Hematopoietic multipotent progenitor cell treated with erythropoietin and hydrocortisone succinate and interleukin-3 and kit ligand, for 4 days (in vitro differentiated cells): ENCODE measurements at regions not wholly inside any gene's neighbourhood (a gene's known extent, or its start where the extent isn't known, plus 50 kb on each side); places are given as distances from the start of the nearest gene placed in this dataset.

Experiments
- DNase-seq: peaks from one replicate; pipeline ENCODE4 v3.0.0-alpha.2; 2015

DNA sequence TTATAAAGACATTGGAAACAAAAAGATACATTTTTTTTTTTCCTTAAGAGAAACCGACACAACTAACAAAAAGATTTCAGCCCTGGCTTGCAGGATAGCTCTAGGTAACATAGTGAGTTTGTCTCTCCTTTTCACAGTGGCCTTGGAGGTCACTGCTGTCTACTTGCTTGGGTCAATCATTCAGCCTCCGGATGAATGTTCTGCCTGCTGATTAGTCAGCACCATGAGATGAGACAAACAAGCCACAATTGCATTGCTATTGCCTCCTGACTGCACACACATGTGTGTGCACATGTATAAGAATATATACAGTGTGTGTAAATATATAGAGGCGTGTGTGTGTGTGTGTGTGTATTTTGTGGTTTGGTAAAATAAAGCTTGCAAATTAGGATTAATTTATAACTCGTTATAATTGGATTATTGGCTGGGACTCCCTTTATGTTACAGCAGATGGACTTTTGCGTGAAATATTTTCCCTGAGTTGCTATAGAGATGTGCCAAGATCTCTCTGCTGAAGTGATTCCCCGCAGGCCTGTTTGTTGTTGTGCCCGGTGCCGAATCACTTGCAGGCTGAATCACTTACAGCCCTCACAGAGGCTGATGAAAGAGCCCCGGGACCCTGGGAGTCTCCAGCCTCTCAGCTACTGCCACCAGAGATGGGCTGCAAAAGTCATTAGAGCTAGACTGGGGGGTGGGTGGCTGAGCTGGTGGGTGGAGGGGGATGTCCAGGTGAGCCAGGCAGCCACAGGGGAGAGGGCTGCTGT lies 161.2 kb downstream of the FGF18 start:
- DNase-seq = no peak

DNA sequence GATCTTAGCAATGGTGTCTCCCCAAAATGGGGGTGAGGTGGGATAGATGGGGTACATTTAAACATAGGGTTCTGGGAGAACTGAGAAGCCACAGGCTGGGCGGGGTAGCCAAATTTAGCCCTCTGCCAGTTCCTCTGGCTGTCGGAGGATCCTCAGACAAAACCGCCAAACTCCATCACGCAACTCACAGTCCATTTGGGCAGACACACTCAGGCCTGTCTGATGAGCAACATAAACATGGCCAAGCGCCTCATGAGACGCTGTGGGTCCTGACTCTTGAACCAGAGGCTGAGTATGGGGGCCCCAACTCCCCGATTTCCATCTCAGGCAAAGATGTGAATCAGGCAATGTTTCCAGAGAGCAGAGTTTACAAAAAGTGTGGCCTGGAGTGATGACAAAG lies 162.3 kb downstream of the FGF18 start:
- no peak for DNase-seq

DNA sequence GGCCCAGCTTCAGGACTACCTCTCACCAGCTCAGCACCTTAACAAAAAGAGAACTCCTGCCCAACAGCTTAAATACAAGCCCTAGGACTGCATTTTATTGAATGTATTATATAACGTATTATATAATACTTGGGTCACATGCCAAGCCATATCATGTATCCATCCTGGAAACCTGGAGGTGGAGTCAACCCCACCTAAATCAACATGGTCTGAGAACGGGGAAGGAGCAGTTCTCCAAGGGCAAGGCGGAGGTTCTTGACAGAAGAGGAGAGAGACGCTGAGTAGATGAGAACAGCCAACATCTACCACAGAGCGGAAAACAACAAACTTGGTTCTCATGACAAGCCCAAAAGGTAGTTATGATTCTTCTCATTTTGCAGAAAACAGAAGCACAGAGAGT lies 163.4 kb downstream of the FGF18 start:
- DNase-seq = no peak

DNA sequence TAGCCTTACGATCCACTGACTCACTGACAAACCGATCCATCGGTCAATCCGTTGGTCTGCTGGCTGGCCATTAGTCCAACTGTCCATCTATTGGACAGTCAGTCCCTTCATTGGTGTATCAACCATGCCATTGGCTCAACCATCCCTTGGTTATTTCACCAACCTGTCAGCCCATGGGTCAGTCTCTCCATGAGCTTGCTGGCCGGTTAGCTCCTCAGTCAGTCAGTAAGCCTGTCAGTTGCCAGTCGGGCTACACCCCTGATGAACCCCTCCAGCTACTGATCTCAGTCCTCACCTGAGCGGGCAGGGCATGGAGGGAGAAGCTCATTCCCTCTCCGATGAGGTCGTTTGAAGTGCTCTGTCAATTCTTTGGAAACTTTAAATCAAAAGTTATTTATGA lies 166.5 kb downstream of the FGF18 start:
- no peak for DNase-seq

DNA sequence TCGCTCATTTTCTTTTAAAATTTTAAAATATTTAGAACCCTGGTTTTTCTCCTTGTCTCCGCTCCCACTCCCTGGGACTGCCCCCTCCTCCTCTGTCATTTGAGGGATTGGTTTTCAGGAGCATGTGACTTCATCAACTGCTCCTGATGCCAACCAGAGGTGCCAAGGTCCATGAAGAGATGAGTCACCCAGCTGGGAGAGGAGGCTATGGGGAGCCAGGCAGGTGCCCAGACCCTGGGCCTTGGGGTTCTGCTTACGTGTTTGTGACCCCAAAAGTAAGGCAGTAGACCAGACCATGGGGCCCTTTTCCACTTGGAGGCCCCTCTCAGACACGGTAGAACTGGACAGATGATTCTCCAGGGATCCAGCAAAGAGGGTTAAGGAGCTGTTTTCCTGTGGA lies 167.0 kb downstream of the FGF18 start:
- DNase-seq = no peak

DNA sequence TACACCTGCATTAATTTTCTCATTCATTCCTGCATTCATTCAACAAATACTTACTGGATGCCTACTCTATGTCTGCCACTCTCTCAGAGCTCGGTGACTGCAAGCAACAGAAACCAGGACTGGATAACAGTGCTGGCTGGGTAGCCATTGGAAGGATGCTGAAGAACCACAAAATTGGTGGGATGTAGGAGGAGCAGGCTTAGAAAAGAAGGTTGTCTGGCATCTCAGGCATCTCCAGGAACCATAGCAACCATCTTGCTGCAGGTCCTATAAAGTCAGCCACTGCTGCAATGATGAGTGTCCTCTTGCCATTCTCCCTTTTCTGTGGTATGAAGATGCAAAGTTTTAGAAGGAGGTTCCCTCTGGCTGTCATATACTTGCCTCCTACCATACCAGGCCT lies 168.6 kb downstream of the FGF18 start:
- DNase-seq = no peak

DNA sequence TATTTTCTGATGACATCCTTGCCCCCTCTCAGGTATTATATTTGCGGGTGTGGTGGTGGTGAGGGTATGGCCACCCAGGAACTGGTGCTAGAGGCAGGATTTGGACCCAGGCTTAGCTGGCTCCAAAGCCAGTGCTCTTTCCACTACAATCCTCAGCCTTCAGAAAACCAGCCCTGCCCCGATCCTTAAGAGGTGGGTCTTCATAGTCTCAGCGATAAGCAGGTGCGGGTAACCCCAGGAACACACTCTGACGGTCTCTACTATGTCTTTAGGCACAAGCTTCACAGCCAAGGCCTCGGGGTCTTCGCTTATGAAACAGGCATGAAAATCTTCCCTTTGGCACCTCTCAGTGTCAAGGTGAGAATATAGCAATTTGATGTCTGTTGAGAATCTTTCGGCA lies 169.3 kb downstream of the FGF18 start:
- DNase-seq = no peak

DNA sequence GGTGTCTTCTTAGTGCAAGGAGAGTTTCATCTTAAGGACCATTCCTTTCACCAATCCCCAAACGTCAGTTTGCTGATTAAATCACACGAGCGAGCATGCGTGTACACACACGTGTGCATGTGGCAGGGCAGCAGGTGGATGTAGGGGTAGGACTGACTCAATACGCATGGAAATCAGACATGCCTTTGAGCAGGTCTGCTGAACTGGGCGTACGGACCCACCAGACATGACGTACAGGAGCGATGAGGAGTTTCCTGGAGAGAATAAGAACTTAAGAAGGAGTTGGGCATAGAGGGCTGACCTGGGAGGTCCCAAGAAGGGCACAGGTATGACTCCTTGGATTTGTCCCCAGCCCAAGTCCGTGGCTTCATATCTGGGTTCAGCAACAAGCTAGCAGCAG lies 170.0 kb downstream of the FGF18 start:
- DNase-seq = no peak

DNA sequence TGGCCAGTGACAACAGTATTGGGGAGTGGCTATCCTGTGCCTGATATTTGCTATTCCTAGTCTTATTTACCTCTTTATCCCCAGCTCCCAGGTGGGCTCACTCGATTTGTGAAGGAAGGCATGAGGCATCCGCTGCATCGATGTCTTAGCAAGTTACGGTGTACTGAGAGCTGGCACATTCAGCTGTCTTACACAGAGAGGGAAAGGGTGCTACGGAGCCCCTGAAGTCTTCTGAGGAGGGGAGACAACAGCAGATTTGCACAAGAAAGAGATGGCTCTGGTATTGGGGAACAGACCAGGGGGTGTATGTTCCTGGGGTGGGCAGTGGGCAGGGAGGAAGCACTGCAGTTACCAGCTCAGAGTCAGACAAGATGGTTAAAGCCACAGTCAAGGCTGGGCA lies 172.6 kb downstream of the FGF18 start:
- no peak for DNase-seq

DNA sequence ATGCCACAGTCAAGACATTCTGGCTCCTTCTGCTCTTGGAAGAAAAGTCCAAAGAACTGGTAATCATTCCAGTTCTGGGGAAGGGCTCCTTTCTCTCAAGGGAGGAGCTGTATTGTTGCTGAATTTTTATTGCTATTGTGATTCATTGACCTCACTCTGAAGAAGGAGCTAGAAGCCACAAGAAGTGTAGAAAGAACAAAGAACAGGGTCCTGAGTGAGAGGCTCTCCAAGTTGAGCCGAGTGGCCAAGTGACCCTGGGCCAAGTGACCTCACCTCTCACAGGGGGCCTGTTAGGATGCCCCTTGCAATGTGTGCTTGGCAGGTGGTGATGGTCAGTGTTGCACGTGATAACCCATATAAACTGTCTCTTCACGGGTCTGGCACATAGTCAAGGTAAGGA lies 173.3 kb downstream of the FGF18 start:
- no peak for DNase-seq

DNA sequence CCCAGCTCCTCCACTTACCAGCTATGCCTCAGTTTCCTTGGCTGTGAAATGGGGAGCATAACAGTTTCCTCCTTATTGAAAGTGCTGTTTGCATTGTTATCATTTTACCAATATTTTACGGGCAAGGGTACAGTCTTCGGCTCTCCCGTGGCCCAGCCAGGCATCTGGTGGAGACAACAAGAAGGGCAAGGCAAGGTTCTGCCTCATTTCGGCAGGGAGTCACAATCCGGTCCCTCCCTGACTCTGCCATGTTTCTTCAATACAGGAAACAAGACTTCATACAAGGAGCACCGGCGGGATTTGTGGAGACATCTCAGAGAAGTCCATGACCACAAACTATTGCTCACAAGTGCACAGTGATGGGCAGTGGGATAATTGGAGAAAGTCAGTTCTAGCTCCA lies 174.0 kb downstream of the FGF18 start:
- no peak for DNase-seq

DNA sequence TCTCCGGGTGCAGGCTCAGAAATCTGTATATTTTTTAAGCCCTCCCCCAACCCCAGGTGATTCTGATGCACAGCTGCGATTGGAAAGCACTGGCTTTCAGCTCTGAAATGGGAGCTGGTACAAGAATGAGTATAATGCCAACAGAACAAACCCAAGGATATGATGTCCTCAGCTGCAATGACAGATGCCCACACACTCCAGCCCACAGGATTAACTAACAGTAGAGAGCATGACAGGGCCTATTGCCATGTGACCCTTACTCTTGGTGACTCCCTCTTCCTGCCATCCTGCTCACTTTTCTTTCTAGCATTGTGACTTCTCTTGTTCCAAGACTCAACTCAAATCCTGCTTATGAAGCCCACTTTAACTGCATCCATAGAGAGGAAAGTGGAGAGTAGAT lies 174.5 kb downstream of the FGF18 start:
- peak; percentile 18 for DNase-seq

DNA sequence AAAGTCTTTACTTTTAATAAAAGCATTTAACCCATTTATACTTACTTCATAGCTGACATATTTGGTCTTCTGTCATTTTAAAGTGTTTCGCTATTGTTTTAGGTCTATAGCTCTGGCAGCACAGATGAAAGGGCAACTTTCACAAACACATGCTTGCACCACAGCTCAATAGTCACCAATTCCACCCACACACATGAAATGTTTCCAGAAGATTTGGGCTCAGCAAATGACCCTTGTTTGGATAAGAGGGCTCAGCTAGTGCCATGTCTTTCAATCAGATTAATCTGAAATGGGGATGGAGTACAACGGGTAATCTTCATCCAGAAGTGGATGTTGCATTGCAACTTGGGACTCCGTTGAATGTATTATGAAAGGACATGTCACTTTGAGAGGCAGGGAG lies 176.0 kb downstream of the FGF18 start:
- DNase-seq = no peak

DNA sequence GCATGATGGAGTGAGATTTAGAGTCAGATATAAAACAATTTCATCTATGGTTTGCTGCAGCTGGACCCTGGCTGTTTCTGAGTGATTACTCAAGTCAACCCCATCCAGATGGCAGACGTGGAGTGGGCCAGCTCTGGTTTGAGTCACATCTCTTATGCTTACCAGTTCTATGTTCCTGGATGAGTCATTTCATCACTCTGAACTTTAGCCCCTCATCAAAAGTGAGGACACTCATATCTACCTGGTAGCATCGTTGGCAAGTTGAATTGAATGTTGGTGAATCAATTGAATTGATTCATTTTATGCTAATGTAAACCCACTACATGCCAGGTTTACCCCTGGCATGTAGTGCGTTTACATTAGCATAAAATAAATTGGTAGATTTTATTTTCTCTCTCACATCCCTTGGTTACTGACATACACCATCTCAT lies 176.4 kb downstream of the FGF18 start:
- DNase-seq = peak; percentile 64

DNA sequence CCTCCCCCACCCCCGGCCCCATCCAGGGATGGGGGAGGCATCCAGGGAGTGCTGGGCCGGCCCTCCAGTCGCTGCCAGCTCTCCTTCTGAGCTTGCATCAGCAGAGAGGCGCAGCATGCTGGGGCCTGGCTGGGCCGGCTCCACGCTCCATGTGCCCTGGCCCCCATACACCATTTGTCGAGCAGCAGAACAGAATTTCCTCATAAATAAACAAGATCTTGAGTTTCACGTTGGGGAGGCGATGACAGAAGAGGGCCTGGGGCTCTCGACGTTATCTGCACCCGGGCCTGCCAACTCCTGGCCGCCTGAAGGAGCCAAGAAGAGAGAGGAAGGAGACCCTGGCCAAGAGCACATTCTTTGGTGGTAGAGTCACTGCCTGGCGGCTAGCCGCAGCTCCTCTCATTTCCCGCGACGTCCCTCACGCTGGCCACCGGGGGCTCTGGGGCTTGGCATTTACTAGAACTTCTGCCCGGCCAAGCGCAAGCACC lies 177.0 kb downstream of the FGF18 start:
- no peak for DNase-seq

DNA sequence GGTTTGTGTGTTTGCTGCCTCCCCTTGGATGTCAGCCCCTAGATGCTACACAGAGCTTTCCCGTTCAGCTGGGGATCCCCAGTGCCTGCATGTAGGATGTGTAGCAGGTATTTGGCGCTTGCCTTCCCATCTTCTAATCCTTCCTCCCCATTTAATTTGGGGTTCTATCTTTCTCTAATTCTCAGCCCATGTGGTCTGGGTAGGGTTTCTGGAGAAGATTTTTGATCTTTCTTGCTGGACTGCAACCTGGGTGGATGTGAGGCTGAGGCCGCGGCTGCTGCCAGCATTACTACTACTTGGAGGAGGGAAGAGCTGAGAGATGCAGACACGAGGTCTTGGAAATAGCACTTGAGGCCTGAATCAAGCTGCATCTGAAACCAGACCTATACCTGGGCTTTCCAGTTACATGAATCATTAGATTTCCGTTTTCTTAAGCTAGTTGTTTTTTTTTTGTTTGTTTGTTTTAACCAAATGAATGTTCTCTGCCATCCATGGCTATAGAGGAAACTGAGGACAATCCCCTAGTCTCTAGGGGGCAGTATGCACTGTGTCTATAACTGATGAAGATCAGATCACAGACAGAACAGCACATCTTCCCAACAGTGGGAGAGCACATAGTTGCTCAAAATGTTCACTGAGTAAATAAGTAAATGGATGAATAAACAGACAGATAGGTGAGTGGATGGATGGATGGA lies 178.6 kb downstream of the FGF18 start:
- DNase-seq = peak; percentile 35

DNA sequence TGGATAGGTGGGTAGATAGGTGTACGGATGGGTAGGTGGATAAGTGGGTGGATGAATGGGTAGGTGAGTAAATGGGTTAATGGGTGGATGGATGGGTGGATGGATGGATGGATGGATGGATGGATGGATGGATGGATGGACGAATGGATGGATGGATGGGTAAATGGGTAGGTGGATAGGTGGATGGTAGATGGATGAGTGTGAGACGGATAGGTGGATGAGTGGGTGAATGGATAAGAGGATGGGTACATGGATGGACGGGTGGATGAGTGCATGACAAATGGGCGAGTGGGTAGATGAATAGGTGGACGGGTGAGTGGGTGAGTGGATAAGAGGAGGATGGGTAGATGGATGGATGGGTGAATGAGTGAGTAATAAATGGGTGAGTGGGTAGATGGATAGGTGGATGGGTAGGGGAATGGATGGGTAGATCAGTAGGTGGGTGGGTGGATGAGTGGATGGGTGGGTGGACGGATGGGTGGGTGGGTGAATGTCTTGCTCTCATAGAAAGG lies 179.2 kb downstream of the FGF18 start:
- DNase-seq = no peak

DNA sequence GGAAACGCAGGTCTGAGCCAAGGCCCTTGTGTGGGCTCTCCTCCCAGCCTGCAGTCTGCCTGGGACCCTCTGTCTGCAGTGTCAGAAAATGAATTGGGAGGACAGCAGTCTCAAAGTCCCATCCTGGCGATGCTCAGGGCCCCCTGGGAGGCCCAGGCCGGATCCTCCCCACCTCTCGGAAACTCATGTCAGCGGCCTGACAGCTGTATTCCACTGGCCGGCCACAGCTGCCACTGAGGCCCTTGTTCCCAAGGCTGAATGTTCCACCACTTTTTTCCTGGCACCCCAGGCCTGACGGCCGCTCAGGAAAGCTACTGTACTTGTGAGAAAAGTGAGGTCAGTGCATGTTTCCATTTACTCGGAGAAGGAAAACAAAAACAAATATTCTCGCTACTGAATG lies 180.0 kb downstream of the FGF18 start:
- DNase-seq = no peak

DNA sequence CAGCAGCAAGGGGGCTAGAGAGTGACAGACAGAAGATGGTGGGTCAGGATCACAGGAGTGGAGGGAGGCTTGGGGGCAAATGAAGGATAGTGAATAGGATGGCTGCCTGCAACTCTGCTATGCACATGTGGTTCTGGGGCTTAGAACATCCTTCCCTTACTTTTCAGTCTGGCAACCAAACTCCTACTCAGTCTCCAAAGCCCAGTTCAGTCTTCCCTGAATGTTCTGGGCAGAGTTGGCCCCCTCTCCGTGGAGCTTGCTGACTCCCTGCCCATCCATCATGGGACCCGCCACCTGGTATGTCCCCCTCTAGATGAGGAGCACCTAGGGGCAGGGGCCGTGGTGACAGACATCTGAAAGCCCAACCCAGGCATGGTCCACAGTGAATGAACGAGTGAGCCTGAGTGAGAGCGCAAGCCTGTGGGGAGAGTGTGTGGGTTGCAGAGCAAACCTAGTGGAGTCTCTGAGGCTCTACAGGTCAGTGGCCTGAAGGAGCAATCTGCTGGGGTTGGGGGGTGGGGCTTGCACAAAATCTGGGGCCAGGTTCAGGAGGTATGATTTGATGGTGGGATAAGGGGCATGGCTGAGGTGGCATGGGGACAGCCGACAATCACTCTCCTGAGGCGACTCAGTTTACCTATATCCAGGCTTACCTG lies 180.6 kb downstream of the FGF18 start:
- peak; percentile 23 for DNase-seq

DNA sequence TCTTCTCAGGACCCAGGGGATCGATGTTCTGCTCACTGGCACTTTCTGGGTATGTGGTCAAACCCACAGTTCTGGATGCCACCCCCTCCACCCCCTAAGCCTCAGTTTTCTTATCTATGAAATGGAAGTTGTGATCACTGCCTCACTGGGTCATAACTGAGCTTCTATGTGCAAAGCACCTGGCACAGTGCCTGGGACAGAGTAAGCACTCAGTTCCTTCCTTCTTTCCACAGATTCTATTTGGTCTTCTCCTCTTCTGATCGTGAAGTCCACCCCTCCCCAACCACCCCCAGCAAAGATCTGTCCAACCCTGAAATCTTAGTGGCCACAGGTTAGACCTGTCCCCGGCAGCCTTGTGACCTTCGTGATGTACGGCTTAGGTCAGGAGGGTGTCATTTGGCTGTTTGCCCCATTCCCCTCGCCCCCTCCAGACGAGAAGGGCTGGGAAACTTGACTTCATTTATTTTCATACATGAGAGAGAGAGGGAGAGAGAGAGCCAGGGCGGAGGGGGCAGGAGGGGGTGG lies 181.4 kb downstream of the FGF18 start:
- peak; percentile 84 for DNase-seq

DNA sequence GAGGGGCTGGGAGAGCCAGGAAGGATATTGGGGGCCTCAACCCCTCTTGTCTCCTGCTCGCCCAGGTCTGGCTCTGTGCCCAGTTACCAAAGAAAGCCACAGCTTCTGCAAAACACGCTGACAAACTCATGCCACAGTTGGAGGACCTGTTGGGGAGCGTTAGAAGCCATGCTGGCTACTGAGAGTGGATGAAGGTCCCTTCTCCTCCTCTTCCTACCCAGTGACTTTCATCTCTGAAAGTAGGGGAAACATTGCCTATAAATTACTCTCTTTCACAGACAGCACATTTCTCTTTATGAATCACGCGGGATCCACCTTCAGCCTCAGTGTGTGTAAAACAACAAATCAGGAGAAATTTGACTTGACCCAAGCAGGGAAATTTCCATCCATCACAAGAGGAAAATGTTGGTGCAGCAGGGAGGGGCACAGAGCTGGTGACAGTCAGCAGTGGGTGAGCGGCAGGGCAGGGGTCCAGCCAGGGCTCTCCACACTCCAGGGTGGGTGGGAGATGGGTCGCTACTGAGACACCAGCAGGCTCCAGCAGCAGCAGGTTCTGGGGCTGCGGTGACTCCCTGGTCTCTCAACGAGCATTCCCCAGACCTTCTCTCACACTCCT lies 181.9 kb downstream of the FGF18 start:
- DNase-seq = peak; percentile 96

DNA sequence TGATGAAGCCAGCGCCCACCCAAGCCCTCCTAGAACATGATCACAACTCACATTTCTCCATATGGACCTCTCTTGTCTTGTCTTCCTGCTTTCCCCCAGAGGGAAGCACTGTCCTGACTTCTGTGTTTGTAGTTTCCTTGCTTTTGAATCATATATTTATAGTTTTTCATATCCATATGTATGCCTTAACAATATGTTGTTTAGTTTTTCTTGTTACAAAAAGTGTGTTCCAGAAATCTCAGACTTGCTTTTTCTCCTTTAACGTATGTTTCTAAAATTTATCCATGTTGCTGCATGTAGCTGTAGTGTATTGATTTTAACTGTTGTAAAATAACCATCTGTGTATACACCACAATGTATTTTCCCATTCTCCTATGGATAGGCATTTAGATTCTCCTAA lies 182.0 kb upstream of the SMIM23 start:
- no peak for DNase-seq

DNA sequence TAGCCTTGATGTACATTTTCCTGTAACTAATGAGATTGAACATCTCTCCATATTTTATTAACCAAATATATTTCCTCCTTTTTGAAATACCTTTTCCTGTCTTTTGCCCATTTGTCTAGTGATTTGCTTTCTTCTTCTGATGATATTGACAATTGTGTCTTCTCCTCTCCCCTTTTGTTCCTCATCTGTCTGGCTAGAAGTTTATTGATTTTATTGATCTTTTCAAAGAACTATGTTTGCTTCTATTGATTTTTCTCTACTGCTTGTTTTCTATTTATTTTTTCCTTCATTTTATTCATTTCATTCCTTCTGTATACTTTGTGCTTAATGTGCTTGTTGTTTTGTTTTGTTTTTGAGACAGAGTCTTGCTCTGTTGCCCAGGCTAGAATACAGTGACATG lies 181.4 kb upstream of the SMIM23 start:
- no peak for DNase-seq
